SU-DHL-6 (cell line): ENCODE measurements at regions not wholly inside any gene's neighbourhood (a gene's known extent, or its start where the extent isn't known, plus 50 kb on each side); places are given as distances from the start of the nearest gene placed in this dataset.

Experiments used
- CTCF ChIP-seq: fragments of 200-600 bp; sonication (generic); IDR thresholded peaks from one replicate; pipeline ENCODE4 v1.5.1; 2017; ENCODE audit warnings: antibody characterized with exemption, mild to moderate bottlenecking, low read length, moderate library complexity; ENCODE audit not compliant: insufficient read depth, poor library complexity, severe bottlenecking
- EZH2phosphoT487 ChIP-seq: fragments of 200-600 bp; sonication (generic), shearing (Covaris generic); conservative IDR thresholded peaks from 2 replicates; pipeline ENCODE4 v1.6.1; 2018; ENCODE audit warnings: mild to moderate bottlenecking, antibody characterized with exemption, low read length, moderate library complexity, mixed read lengths

GRCh38 chr4:80126435-80126834, 53.4 kb upstream of the ANTXR2 start:
- no peak for TF ChIP-seq CTCF
- TF ChIP-seq EZH2phosphoT487, result no peak
